ENCODE measurements at regions not wholly inside any gene's neighbourhood (a gene's known extent, or its start where the extent isn't known, plus 50 kb on each side); places are given as distances from the start of the nearest gene placed in this dataset.

- TF ChIP-seq RNF2 (IDR thresholded peaks at IDR 0.05; ENCODE audit: borderline replicate concordance, low read depth, low read length, missing control alignments, poor library complexity, severe bottlenecking) (no peak), BRCA1 (IDR thresholded peaks at IDR 0.05; ENCODE audit: low read depth, low read length) (no peak), TAF1 (IDR thresholded peaks at IDR 0.05; ENCODE audit: low read depth, low read length) (no peak)
- TF ChIP-seq, protein P1, sequence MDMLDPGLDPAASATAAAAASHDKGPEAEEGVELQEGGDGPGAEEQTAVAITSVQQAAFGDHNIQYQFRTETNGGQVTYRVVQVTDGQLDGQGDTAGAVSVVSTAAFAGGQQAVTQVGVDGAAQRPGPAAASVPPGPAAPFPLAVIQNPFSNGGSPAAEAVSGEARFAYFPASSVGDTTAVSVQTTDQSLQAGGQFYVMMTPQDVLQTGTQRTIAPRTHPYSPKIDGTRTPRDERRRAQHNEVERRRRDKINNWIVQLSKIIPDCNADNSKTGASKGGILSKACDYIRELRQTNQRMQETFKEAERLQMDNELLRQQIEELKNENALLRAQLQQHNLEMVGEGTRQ (IDR thresholded peaks at IDR 0.05; ENCODE audit: low read length) = no peak
These were observed 292.4 kb downstream of the ZWINT start (continued) for GRCh38 chr10:56068473-56069263.

Data from H1 (cell line).